HepG2 (cell line): ENCODE measurements at regions not wholly inside any gene's neighbourhood (a gene's known extent, or its start where the extent isn't known, plus 50 kb on each side); places are given as distances from the start of the nearest gene placed in this dataset.
"Not testable (repeated sequence)": the region's sequence is repeated elsewhere in the genome, so short reads cannot be mapped to it uniquely, and the experiment has no call there.

Experiments
- ARID2 ChIP-seq: sonication (generic); formaldehyde crosslinking; IDR thresholded peaks from 2 replicates; pipeline ENCODE4 v1.8.1; 2022; ENCODE audit warnings: mild to moderate bottlenecking, missing genetic modification reagents, borderline replicate concordance
- EED ChIP-seq: sonication (generic); formaldehyde crosslinking; IDR thresholded peaks from 2 replicates; pipeline ENCODE4 v1.5.0; 2020; ENCODE audit warnings: mild to moderate bottlenecking, missing genetic modification reagents
- SIN3B ChIP-seq: fragments of 150-350 bp; IDR thresholded peaks from 2 replicates; pipeline ENCODE4 v1.6.1; 2014; ENCODE audit warnings: low read length
- YY1 ChIP-seq: IDR thresholded peaks from 2 replicates; pipeline ENCODE4 v1.6.1; 2011; ENCODE audit warnings: low read length, low read depth, moderate library complexity, mild to moderate bottlenecking; ENCODE audit not compliant: insufficient read depth, insufficient replicate concordance
- TF ChIP-seq, protein P1 (sequence below): sonication (generic); formaldehyde crosslinking; IDR thresholded peaks from 2 replicates; pipeline ENCODE4 v1.5.0; 2020; ENCODE audit warnings: mild to moderate bottlenecking, missing genetic modification reagents, moderate library complexity

DNA sequence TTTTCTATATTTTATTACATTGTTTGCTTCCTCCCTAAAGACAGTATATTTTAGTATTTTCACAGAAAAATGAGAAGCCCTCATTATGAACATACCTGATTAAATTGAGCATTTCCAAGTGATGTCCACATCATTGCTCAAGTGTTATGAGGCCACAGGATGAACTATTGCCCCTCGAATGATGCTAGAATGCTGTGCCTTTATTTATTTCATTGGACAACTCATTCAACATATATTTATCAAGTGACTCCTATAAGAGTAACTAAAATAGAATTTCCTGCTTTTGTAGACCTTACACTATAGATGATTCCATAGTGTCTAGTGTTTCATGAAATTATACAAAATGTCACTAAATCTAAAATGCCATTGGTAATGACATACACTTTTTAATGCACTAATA, 187.8 kb upstream of the NOTCH2NLA start:
- not testable (repeated sequence) for TF ChIP-seq ARID2 (CRISPR knock-in tag); SIN3B; EED (CRISPR knock-in tag); YY1
- TF ChIP-seq, protein P1, sequence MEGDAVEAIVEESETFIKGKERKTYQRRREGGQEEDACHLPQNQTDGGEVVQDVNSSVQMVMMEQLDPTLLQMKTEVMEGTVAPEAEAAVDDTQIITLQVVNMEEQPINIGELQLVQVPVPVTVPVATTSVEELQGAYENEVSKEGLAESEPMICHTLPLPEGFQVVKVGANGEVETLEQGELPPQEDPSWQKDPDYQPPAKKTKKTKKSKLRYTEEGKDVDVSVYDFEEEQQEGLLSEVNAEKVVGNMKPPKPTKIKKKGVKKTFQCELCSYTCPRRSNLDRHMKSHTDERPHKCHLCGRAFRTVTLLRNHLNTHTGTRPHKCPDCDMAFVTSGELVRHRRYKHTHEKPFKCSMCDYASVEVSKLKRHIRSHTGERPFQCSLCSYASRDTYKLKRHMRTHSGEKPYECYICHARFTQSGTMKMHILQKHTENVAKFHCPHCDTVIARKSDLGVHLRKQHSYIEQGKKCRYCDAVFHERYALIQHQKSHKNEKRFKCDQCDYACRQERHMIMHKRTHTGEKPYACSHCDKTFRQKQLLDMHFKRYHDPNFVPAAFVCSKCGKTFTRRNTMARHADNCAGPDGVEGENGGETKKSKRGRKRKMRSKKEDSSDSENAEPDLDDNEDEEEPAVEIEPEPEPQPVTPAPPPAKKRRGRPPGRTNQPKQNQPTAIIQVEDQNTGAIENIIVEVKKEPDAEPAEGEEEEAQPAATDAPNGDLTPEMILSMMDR (CRISPR knock-in tag) = not testable (repeated sequence)
